ENCODE measurements at regions not wholly inside any gene's neighbourhood (a gene's known extent, or its start where the extent isn't known, plus 50 kb on each side); places are given as distances from the start of the nearest gene placed in this dataset.

DNA sequence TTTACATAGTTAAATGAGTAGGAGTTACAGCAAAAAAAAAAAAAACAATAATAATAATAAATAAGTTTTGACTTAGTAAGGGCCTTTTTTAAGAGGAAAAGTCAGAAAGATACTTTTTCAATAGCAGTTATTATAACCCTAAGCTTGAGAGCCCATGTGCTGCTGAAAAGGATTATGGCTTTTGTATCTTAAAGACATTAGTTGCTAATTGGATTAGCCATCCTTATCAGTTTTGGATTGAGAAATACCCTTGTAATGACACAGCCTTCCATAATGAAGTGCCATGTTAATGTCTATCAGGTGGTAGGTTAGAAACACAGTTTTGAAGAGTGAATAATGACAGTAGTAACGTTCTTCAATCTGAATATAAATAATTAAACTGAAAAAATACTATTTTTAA lies 554.0 kb downstream of the RIT2 start:
- no peak for DNase-seq

- no peak for DNase-seq
These were observed 551.5 kb downstream of the RIT2 start for GRCh38 chr18:42563995-42564394.

DNA sequence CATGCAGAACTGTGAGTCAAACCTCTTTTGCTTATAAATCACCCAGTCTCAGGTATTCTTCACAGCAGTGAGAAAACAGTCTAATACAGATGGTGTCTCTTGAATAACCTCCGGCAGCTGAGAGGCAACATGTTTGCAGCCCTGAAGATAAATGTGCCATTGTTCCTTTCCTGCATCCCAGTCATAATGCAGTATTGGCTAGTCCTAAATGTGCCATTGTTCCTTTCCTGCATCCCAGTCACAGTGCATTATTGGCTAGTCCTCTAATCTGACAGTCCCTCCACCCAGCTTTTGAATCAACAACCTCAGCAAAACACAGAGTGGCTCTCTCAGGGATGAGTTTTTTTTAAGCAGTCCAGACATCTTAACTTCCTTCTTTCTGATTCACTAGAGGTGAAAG lies 550.7 kb downstream of the RIT2 start:
- no peak for DNase-seq

- no peak for DNase-seq
These were observed 546.7 kb downstream of the RIT2 start for GRCh38 chr18:42568773-42569172.

DNA sequence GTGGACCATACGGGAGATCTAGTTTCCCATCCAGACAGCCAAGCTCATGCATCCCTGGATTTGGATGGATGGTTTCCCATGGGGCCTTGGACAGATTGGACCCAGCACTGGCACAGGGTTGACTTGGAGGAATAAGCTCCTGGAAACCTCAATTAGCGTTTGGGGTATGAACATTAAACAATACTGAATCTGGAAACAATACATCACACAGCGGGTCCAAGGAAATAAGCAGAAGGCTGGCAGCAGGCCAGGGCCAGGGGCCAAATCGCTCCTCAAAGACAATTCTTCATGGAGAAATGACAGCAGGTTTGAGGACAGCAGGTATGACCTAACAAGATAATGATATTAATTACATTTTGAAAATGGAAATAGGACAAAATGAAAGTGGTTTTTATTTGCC lies 540.6 kb downstream of the RIT2 start:
- DNase-seq = no peak

DNA sequence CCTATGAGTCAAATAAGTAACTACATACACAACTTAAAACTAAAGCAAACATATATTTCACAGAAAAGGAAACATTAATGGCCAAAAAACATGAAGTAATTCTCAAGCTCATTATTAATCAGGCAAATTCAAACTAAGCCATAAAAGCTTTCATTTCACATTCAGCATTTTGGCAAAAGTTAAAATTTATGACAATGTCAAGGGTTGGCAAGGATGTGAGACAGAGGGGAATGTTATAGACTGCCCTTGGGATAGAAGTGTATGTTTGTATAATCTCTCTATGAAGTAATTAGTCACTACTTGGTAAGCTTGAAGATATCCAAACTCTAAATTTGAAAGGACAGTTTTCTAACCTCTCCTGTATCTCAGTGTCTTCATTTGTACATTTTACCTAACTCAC lies 539.4 kb downstream of the RIT2 start:
- no peak for DNase-seq

DNA sequence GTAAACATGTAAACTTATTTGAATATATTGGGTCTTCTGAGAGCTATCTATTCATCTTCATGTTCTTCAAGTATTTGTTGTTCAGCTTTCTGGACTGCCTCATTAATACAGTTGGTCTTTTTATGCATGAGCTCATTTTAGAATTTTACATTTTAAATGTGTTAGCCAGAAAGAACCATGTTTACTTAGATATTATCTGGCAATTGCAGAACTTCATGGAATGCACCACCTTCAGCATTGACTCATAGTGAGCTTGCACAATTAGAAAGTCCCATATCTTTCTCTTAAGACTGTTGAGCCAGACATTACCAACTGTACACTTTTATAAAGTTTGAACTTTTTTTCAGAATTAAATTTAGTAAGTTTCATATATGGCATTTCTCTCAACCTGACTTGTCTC lies 536.7 kb downstream of the RIT2 start:
- DNase-seq = no peak

- no peak for DNase-seq
These were observed 533.2 kb downstream of the RIT2 start for GRCh38 chr18:42582266-42582665.

- no peak for DNase-seq
These were observed 532.2 kb downstream of the RIT2 start for GRCh38 chr18:42583283-42583731.

- no peak for DNase-seq
These were observed 528.9 kb downstream of the RIT2 start for GRCh38 chr18:42586601-42587000.

DNA sequence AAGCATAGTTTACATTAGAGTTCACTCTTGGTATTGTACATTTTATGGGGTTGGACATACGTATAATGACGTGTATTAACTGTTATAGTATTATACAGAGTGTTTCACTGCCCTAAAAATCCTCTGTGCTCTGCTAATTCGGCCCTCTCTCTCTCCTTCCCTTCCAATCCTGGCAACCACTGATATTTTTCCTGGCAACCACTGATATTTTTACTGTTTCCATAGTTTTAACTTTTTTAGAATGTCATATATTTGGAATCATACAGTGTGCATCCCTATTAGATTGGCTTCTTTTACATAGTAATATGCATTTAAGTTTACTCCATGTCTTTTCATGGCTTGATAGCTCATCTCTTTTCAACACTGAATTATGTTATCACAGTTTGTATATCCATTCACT lies 526.7 kb downstream of the RIT2 start:
- no peak for DNase-seq

GRCh38 chr18:42604820-42605219 lies 510.7 kb downstream of the RIT2 start:
- DNase-seq = no peak

GRCh38 chr18:42606886-42607495 lies 508.5 kb downstream of the RIT2 start:
- no peak for DNase-seq

DNA sequence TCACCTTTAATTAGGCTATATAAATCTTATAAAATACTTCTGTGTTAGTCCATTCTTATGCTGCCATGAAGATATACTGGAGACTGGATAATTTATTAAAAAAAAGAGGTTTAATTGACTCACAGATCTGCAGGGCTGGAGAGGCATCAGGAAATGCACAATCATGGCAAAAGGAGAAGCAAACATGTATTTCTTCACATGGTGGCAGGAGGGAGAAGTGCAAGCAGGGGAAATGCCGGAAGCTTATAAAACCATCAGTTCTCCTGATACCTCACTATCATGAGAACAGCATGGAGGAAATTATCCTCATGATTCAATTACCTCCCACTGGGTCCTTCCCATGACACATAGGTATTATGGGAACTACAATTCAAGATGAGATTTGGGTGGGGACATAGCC lies 504.4 kb downstream of the RIT2 start:
- DNase-seq = no peak

- DNase-seq = no peak
These were observed 500.7 kb downstream of the RIT2 start for GRCh38 chr18:42614619-42615293.

DNA sequence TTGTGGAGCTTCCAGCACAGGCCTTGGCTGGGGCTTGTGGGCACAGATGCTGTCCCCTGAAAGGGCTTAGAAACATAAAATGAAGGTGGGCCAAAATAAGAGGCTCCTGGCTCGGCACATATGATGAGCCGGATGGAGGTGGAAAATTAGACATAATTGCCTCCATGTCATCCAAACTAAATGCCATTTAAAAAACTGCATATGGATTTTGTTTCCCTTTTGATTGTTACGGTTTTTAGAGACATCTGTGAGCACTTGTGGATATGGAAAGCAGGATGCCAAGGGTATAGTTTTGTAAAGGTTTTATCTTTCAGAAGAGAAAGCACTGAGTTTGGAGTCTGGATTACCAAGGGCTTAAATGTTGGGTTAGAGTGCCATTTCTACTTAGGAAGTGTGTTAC lies 498.3 kb downstream of the RIT2 start:
- DNase-seq = no peak

DNA sequence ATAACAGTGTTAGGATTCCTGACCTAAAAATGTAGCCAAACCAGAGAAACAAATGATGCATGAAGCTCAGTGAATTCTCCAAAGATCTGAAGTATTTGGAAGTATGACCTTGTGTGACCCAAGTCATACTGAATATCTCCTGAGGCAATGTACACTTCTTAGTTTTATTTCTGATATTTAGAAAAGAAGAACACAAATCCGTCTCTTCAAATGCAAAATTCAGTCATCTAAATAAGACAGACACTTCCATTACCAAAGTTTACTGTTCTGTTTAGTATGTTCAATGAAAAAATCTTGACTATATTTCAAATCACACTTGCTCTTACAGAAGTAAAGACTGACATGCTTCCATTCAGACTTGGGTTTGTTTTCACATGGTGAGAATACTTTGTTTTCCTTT lies 495.7 kb downstream of the RIT2 start:
- no peak for DNase-seq

GRCh38 chr18:42620657-42621056 lies 494.8 kb downstream of the RIT2 start:
- DNase-seq = no peak

DNA sequence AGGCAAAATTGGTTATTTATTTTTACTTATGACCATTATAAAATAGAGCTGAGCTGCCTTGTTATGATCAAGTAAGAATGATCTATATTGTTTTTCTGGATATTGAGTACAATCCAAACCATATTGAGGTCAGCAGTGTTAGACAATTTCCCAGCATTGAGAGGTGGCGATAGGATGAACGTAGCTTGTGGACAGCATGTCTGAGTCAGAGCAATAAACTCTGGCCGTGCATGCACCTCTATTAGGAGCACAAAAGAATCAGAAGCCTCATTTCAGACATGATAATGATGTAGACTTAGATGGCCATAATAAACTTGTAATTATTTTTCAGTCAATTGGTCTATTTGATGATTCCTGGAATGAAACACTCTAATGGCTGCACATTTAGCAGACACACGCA lies 491.6 kb downstream of the RIT2 start:
- no peak for DNase-seq

DNA sequence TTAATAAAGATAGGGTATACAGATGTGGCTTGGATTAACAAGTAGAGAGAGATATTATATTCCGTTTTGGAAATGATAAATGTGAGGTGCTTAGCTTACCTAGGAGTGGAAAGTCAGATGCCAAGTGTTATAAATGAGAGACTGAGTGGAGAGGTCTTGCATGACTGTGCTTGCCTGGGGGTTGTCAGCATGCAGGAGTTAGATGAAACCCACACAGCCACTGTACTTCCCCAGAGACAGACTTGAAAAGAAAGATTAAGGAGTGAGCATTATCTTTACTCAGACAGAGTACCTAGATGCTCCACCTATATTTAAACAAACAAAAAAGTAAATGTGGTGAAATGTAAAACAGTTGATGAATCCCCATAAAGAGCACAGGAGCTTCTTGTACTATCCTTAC lies 482.7 kb downstream of the RIT2 start:
- no peak for DNase-seq

DNA sequence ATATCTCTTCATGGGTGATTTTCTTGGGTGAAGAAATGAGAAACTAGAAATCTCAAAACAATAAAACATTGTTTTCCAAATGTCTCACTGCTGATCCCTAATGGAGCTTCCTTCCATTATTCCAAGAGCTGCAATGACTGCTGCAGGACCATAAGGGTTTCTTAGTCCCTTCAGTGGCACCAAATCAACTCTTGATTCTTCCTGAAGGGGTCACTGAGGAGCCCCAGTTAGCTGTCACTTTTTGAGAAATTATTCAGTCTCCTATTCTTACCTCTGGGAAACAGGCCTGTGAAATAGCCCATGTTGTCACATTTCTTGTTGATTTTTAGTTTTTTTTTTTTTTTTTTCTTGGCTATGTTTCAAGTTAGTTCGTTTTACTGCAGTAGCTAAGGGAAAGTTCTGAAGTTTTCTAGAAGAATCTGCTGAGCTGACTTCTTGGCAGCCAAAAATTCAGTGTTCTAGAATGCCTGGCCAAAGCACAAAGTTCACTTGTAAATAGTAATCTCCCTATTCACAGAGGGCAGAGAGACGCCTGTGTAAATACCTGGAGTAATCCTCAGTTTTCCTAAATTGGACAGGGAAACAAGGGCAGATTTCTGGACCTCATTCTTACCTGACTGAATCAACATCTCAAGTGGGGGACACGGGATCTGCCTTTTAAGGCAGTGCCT lies 480.0 kb downstream of the RIT2 start:
- no peak for DNase-seq

- no peak for DNase-seq
These were observed 479.2 kb downstream of the RIT2 start for GRCh38 chr18:42636309-42636708.

GRCh38 chr18:42640160-42640559 lies 475.3 kb downstream of the RIT2 start:
- no peak for DNase-seq

- DNase-seq = no peak
These were observed 473.5 kb downstream of the RIT2 start for GRCh38 chr18:42641996-42642395.

DNA sequence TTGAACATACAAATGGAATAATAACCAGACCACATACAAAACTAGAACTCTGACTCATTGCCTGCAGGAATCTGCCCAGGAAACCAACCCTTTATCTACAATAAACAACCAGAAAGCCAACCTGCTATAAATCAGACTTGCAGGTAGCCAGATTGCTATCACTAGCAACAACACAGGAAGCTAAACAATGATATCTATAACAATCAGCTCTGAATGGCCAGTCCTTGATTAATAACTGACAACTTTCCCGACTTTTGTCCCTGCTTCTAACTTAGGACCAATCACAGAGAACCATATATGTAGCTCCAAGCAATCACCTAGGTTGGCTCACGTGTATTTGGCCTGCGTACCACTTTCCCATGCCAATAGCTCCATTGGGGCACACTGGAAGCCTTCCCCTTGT lies 470.8 kb downstream of the RIT2 start:
- no peak for DNase-seq

Measured in stimulated activated CD4-positive, alpha-beta T cell treated with anti-CD3 and anti-CD28 coated beads, Interleukin-2, amount 100 ng/mL, for 48 hours (primary cell).